Subcutaneous abdominal adipose tissue (tissue), 5 donors: ENCODE measurements at regions not wholly inside any gene's neighbourhood (a gene's known extent, or its start where the extent isn't known, plus 50 kb on each side); places are given as distances from the start of the nearest gene placed in this dataset.

Experiments used
- H3K27ac ChIP-seq: one replicate; pipeline ENCODE4 v1.7.0; 2013; ENCODE audit warnings: low read depth, mild to moderate bottlenecking, inconsistent platforms, low read length, moderate library complexity
- H3K27me3 ChIP-seq, 5 donors: one replicate each; pipeline ENCODE4 v1.7.0; 2013; ENCODE audit warnings: low read length in 5 of 5, inconsistent platforms in 1 of 5; ENCODE audit not compliant: control insufficient read depth in 5 of 5, insufficient read depth in 4 of 5
- H3K36me3 ChIP-seq, 5 donors: one replicate each; pipeline ENCODE4 v1.7.0; 2013; ENCODE audit warnings: low read length in 5 of 5; ENCODE audit not compliant: control insufficient read depth in 5 of 5, insufficient read depth in 5 of 5
- H3K4me1 ChIP-seq, 5 donors: one replicate each; pipeline ENCODE4 v1.7.0; 2013; ENCODE audit warnings: low read length in 5 of 5, mild to moderate bottlenecking in 3 of 5, moderate library complexity in 1 of 5; ENCODE audit not compliant: control insufficient read depth in 5 of 5, insufficient read depth in 5 of 5
- H3K4me3 ChIP-seq, 5 donors: one replicate each; pipeline ENCODE4 v1.7.0; 2013; ENCODE audit warnings: low read length in 5 of 5, low read depth in 1 of 5
- H3K9ac ChIP-seq, 5 donors: one replicate each; pipeline ENCODE4 v1.7.0; 2013; ENCODE audit warnings: low read length in 5 of 5, mild to moderate bottlenecking in 4 of 5, moderate library complexity in 3 of 5
- H3K9me3 ChIP-seq, 5 donors: one replicate each; pipeline ENCODE4 v1.7.0; 2013; ENCODE audit warnings: low read length in 5 of 5; ENCODE audit not compliant: control insufficient read depth in 5 of 5
- donor health status: healthy.
- donor health status: healthy.
- donor health status: healthy.
- donor health status: healthy.
- donor health status: healthy.

- peak overlapping the region in 1 of 5 donors; percentile 64 for H3K9ac ChIP-seq
- H3K27ac ChIP-seq = peak overlapping the region; percentile 61
- peak overlapping the region in 1 of 5 donors; percentile 1 for H3K4me3 ChIP-seq
- no peaks in the 10 kb centered on the region for H3K27me3 ChIP-seq
- H3K9me3 ChIP-seq = no peaks in the 10 kb centered on the region
- peaks cover 21 to 70% (median 55%) of the 10 kb centered on the region in 5 donors for H3K4me1 ChIP-seq
- H3K36me3 ChIP-seq = no peaks in the 10 kb centered on the region
These were observed 87.7 kb upstream of the HAAO start for GRCh38 chr2:42879913-42880737.

- no peak overlapping the region for H3K4me3 ChIP-seq
- H3K27ac ChIP-seq = peak overlapping the region; percentile 61
- H3K27me3 ChIP-seq = no peaks in the 10 kb centered on the region
- peak overlapping the region in 2 of 5 donors; percentile 19 to 64 for H3K9ac ChIP-seq
- H3K4me1 ChIP-seq = peaks cover 23 to 79% (median 64%) of the 10 kb centered on the region in 5 donors
- H3K9me3 ChIP-seq = no peaks in the 10 kb centered on the region
- H3K36me3 ChIP-seq = no peaks in the 10 kb centered on the region
These were observed 86.8 kb upstream of the HAAO start for GRCh38 chr2:42879121-42879705.

- Histone ChIP-seq H3K9me3 (no peaks in the 10 kb centered on the region), H3K27me3 (no peaks in the 10 kb centered on the region), H3K4me3 (no peak overlapping the region), H3K27ac (peak overlapping the region; percentile 61), H3K4me1 (peaks cover 27 to 85% (median 69%) of the 10 kb centered on the region in 5 donors), H3K9ac (peak overlapping the region in 1 of 5 donors; percentile 64), H3K36me3 (no peaks in the 10 kb centered on the region)
These were observed 86.2 kb upstream of the HAAO start for GRCh38 chr2:42878581-42878980.

- Histone ChIP-seq H3K9ac (no peak overlapping the region), H3K27me3 (no peaks in the 10 kb centered on the region), H3K4me3 (no peak overlapping the region), H3K9me3 (no peaks in the 10 kb centered on the region), H3K27ac (peak overlapping the region; percentile 61), H3K4me1 (peaks cover 27 to 90% (median 73%) of the 10 kb centered on the region in 5 donors), H3K36me3 (no peaks in the 10 kb centered on the region)
These were observed 85.6 kb upstream of the HAAO start for GRCh38 chr2:42877936-42878335.

- Histone ChIP-seq H3K9ac (peak overlapping the region in 1 of 5 donors; percentile 32), H3K4me1 (peaks cover 27 to 92% (median 75%) of the 10 kb centered on the region in 5 donors), H3K27me3 (no peaks in the 10 kb centered on the region), H3K36me3 (no peaks in the 10 kb centered on the region), H3K9me3 (no peaks in the 10 kb centered on the region), H3K4me3 (no peak overlapping the region), H3K27ac (peak overlapping the region; percentile 34)
These were observed 85.1 kb upstream of the HAAO start for GRCh38 chr2:42877511-42877910.

- Histone ChIP-seq H3K27ac (peak overlapping the region; percentile 86), H3K4me1 (peaks cover 27 to 89% (median 73%) of the 10 kb centered on the region in 5 donors), H3K9ac (peak overlapping the region in 3 of 5 donors; percentile 55 to 69 (median 62)), H3K9me3 (no peaks in the 10 kb centered on the region), H3K27me3 (no peaks in the 10 kb centered on the region), H3K4me3 (no peak overlapping the region), H3K36me3 (no peaks in the 10 kb centered on the region)
These were observed 84.0 kb upstream of the HAAO start for GRCh38 chr2:42876326-42876751.

GRCh38 chr2:42875880-42876279 lies 83.5 kb upstream of the HAAO start:
- Histone ChIP-seq H3K4me1 (peaks cover 25 to 84% (median 69%) of the 10 kb centered on the region in 5 donors), H3K9me3 (no peaks in the 10 kb centered on the region), H3K27ac (peak overlapping the region; percentile 86), H3K36me3 (no peaks in the 10 kb centered on the region), H3K27me3 (no peaks in the 10 kb centered on the region), H3K9ac (peak overlapping the region in 4 of 5 donors; percentile 14 to 69 (median 58)), H3K4me3 (peak overlapping the region in 1 of 5 donors; percentile 29)

GRCh38 chr2:42874949-42875801 lies 82.8 kb upstream of the HAAO start:
- peak overlapping the region in 3 of 5 donors; percentile 14 to 29 (median 28) for H3K4me3 ChIP-seq
- H3K27ac ChIP-seq = peak overlapping the region; percentile 86
- no peaks in the 10 kb centered on the region for H3K9me3 ChIP-seq
- H3K27me3 ChIP-seq = no peaks in the 10 kb centered on the region
- H3K36me3 ChIP-seq = no peaks in the 10 kb centered on the region
- peaks cover 19 to 77% (median 62%) of the 10 kb centered on the region in 5 donors for H3K4me1 ChIP-seq
- H3K9ac ChIP-seq = peak overlapping the region in 3 of 5 donors; percentile 54 to 64 (median 55)

GRCh38 chr2:42872721-42873120 lies 80.3 kb upstream of the HAAO start:
- Histone ChIP-seq H3K9ac (peak overlapping the region in 1 of 5 donors; percentile 63), H3K36me3 (no peaks in the 10 kb centered on the region), H3K27me3 (no peaks in the 10 kb centered on the region), H3K9me3 (peaks cover 0 to 10% (median 7%) of the 10 kb centered on the region in 5 donors), H3K4me3 (no peak overlapping the region), H3K4me1 (peaks cover 17 to 58% (median 48%) of the 10 kb centered on the region in 5 donors), H3K27ac (peak overlapping the region; percentile 86)
